ENCODE measurements at regions not wholly inside any gene's neighbourhood (a gene's known extent, or its start where the extent isn't known, plus 50 kb on each side); places are given as distances from the start of the nearest gene placed in this dataset.

GRCh38 chr5:180439911-180440769 is 54.0 kb upstream of the CNOT6 start:
- DNase-seq (ENCODE audit: low read depth): no peak
- TF ChIP-seq CTCF (conservative IDR thresholded peaks at IDR 0.05; ENCODE audit: low read depth, low read length): no peak
- H3K4me3 ChIP-seq (ENCODE audit: low read depth, low read length): no peak overlapping the region

GRCh38 chr5:180441564-180442051 is 52.6 kb upstream of the CNOT6 start:
- no peak overlapping the region for H3K4me3 ChIP-seq (ENCODE audit: low read depth, low read length)
- peak; percentile 29 for DNase-seq (ENCODE audit: low read depth)
- no peak for TF ChIP-seq CTCF (conservative IDR thresholded peaks at IDR 0.05; ENCODE audit: low read depth, low read length)

All from epithelial cell of proximal tubule (primary cell).